Activated CD4-positive, CD25-positive, alpha-beta regulatory T cell treated with anti-CD3 and anti-CD28 coated beads, Interleukin-2, amount 50 U/mL, for 72 hours (primary cell): ENCODE measurements at regions not wholly inside any gene's neighbourhood (a gene's known extent, or its start where the extent isn't known, plus 50 kb on each side); places are given as distances from the start of the nearest gene placed in this dataset.

Source experiments
- DNase-seq: peaks from one replicate; pipeline ENCODE4 v3.0.0; 2021

DNA sequence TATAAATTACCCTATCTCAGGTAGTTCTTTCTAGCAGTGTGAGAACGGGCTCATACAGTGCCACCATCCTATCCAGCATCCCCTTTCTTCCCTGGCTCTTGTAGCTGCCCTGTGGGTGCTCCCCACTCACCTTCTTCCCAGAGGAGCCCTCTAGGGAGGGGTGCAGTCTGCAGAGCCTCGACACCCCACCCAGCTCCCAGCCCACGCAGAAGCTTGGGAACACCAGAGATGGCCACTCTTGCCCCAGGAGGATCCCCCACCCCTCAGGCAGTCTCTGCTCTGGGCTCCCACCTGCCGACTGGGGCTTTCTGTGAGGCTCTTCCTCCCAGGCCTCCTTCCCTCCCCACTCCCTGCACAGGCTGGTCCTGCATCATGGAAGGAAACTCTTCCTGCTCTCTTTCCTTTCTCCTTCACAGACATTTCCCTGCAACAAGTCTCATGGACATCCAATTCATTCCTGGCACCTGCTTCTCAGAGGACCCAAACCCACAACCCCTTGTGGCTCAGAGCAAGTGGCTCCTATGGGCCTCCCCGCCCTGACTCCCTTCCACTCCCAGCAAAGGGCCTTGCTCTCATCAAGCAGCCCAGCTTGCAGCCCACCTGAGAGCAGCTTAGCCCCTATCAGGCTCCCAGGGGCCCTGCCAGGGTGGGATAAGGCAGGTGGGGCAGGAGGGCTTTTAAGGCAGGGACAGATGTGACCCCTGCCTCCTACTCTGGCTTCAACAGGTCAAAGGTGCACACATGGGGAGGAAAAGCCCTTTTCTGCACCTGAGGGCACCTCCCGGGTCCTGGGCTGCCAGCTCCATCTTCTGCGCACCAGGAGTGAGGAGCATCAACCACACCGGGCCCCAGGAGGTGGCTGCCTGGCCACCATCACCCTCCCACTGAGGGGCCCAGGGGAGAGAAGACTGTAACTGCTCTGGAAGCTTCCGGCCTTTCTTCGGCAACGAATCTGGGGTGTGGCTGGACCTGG is 263.8 kb upstream of the TNRC6C start:
- DNase-seq, result peak; percentile 27

GRCh38 chr17:77695386-77695785 is 263.1 kb upstream of the TNRC6C start:
- DNase-seq, result no peak

DNA sequence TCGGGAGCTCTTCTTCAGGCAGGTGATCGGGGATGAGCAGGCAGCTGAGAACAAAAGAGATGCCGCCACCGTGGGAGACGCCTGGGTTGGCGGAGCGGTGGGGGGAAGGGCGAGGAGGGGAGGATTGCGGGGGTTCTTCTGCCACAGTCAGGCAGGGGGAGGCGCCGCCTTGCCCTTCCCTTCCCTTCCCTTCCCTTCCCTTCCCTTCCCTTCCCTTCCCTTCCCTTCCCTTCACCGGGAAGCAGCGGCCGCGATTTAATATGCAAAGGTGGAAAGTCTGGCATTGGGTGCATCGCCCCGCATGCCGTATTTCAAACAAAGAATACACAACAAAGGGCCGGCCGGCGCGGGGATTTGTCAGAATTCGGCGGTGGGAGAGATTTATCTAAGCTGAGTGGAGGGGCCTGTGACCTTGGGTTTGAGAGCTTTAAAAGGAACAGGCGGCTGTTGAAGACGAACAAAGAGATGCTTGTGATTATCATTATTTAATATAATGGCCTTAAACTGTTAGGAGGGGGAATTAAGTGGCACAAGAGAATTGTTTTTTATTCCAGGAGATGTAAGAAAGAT is 262.3 kb upstream of the TNRC6C start:
- peak; percentile 22 for DNase-seq

- DNase-seq, result peak; percentile 21
These were observed 261.6 kb upstream of the TNRC6C start for GRCh38 chr17:77696721-77697460.

DNA sequence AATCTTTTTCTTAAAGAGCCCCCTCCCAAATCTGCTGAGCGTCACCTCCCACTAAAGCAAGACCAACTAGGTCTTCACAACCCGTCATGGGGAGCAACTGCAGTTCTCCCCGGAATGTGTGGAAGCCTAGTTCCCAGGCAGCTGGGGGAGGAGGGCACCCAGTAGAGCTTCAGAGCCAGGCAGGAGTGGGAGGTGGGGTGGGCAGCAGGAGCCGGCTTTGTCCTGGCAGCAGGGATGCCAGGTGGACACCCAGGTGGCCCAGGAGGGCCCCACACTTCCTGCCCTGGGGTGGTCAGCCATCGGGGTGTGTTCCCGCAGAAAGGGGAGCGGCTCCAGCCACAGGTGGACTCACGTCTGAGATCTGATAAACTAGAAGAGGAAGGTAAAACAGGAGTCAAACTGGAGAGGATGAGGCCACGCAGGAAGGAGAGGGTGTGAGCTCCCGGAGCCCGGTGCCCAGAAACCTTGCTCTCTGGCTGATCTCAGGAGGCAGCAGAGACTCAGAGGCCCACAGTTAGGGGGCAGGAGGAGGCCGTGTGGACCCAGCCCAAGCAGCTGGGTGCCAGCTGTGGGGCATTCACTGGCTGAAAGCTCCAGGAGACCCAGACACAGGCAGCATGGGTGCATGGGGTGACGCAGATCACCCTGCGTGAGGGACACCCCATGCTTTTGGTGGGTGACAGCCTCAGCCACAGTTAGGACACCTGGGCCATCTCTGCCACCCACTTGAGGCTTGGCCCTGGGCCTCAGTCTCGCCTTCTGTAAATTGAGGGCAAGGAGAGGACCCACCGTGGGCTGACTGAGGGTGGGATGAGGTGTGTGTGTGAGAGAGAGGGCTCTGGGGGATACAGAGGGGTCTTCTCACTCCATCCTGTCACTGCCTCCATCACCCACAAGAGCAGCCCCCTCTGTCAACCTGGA is 260.8 kb upstream of the TNRC6C start:
- DNase-seq, result peak; percentile 26

GRCh38 chr17:77698903-77699623 is 259.4 kb upstream of the TNRC6C start:
- peak; percentile 4 for DNase-seq

- DNase-seq, result peak; percentile 18
These were observed 258.2 kb upstream of the TNRC6C start for GRCh38 chr17:77700165-77700881.

GRCh38 chr17:77701996-77702395 is 256.5 kb upstream of the TNRC6C start:
- no peak for DNase-seq

DNA sequence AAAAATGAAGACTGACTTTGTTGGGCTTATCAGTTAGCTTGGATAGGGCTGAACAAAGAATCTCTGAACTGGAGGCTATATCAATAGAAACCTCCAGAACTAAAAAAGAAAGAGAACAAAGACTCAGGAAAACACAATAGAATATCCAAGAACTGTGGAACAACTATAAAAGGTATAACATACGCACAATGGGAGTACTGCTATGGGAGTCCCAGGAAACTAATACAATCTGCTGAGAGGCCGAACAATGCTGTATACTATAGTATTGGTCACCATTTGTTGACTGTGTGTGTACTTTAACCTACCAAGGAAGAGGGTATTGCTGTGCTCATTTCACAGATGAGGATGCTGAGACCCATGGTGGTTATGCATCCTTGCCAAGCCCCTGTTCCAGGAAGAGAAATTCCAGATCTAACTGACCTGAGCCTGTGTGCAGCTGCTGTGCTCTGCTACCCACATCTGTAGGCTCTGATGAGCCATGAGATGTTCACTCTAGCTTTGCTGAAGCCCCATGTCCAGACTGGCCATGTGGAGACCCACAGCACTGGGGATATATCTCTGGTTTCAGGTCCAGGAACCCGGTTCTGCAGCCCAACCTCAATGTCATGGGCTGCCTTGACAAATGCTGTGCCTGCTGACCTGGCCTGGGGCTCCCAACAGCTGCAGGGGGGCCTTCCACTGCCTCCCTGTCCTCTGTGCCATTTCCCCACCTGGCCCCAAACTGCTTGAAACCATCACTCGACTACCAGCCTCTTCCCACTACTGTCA is 254.3 kb upstream of the TNRC6C start:
- no peak for DNase-seq

DNA sequence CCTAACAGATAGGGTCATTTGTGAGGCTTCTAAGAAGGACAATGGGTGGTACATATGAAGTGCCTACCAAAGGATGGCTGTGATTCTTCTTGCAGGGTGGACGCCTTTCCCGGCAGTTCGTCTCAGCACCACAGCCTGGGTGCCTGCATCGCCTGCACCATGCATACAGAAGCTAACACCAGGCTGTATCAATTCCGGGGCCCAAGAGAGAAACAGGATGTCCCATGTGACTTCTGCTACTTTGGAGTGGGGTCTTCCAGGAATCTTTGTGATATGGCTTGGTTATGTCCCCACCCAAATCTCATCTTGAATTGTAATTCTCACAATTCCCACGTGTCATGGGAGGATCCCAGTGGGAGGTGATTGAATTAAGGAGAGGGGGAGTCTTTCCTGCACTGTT is 251.6 kb upstream of the TNRC6C start:
- DNase-seq, result no peak

DNA sequence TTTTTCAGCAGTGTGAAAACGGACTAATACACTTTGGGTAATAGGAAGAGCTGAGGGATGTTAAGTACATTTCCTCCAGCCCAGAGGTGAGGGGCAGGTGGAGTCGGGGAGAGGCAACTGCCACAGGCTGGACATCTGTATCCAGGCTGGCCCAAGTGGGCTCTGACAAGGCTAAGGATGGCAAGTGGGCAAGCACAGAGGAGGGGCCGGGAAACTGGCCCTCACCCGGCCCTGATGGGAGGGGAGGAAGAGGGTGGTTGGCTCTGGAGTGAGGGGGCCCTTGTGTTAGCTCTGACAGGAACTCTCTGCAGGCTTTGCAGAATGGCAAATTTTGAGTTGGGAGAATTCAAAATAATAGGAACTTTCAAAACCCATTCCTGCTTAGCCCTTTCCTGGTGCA is 251.0 kb upstream of the TNRC6C start:
- DNase-seq, result no peak

- no peak for DNase-seq
These were observed 250.5 kb upstream of the TNRC6C start for GRCh38 chr17:77708049-77708448.

- DNase-seq, result no peak
These were observed 249.6 kb upstream of the TNRC6C start for GRCh38 chr17:77708936-77709335.

DNA sequence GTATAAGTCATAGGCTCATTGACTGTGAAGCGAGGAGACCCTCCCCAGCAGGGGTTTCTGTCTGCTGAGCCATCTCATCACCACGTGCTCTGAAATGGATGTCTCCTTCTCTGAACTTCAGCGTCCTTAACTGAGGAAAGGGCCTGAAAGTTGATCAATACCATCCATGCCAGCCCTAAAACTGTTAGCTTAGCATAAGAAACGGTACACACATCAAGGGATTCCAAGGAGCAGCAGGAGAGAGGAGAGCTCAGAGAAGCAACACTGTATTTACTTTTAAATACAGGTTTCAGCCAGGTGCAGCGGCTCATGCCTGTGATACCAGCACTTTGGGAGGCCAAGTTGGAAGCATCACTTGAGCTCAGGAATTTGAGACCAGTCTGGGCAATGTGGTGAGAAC is 248.9 kb upstream of the TNRC6C start:
- no peak for DNase-seq

- DNase-seq, result no peak
These were observed 245.9 kb upstream of the TNRC6C start for GRCh38 chr17:77712578-77712977.

- DNase-seq, result no peak
These were observed 242.1 kb upstream of the TNRC6C start for GRCh38 chr17:77716289-77716926.

DNA sequence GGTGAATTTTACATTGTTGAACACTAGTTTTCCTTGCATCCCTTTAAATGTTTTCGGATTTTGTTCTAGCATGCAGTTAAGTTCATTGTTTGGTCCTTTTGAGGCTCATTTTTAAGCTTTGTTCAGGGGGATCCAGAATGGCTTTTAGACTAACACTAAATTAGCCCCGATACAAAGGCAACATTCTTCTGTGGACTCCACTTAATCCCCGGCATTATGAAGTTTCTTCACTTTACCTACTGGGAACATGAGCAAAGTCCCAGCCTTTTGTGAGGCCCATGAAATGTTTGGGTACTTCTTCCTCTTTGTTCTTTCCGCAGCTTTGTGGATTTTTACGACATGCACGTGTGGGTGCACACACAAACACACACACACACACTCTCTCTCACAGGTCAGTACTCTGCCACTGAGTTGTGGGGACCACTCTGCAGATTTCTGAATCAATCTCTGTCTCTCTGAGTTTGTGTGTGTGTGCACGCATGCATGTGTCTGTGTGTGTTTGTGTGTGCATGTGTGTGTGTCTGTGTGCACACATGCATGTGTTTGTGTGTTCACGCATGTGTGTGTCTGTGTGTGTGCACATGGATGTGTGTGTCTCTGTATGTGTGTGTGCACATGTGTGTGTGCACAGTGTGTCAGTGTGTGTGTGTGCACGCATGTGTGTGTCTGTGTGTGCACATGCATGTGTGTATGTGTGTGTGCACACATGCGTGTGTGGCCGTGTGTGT is 240.4 kb upstream of the TNRC6C start:
- DNase-seq, result no peak

- DNase-seq, result no peak
These were observed 239.9 kb upstream of the TNRC6C start for GRCh38 chr17:77718669-77718961.

DNA sequence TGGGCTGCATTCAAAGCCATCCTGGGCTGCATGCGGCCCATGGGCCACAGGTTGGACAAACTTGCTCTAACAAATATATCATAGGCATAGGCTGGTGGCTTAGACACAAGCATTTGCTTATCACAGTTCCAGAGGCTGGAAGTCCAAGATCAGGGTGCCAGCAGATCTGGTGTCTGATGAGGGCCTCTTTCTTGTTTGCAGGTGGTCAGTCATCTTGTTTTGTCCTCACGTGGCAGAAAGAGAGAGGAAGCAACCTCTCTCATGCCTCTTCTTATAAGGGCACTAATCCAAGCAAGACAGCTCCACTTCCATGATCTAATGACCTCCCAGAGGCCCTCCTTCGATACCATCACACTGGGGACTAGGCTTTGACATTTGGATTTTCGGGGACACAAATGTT is 238.7 kb upstream of the TNRC6C start:
- DNase-seq, result no peak
